ENCODE measurements at regions not wholly inside any gene's neighbourhood (a gene's known extent, or its start where the extent isn't known, plus 50 kb on each side); places are given as distances from the start of the nearest gene placed in this dataset.
"Not testable (repeated sequence)": the region's sequence is repeated elsewhere in the genome, so short reads cannot be mapped to it uniquely, and the experiment has no call there.

DNA sequence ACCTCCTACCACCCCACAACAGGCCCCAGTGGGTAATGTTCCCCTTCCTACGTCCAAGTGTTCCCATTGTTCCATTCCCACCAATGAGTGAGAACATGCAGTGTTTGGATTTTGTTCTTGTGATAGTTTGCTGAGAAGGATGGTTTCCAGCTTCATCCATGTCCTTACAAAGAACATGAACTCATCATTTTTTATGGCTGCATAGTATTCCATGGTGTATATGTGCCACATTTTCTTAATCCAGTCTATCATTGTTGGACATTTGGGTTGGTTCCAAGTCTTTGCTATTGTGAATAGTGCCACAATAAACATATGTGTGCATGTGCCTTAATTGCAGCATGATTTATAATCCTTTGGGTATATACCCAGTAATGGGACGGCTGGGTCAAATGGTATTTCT, 81.6 kb downstream of the P2RY10 start:
- H3K27me3 Mint-ChIP-seq (ENCODE audit: insufficient read depth, unreplicated experiment); H3K27ac Mint-ChIP-seq (ENCODE audit: low read depth, unreplicated experiment); CTCF ChIA-PET; POLR2A ChIA-PET; DNase-seq (ENCODE audit: unreplicated experiment); H3K4me1 Mint-ChIP-seq (ENCODE audit: insufficient read depth, unreplicated experiment); H3K4me3 Mint-ChIP-seq (ENCODE audit: unreplicated experiment); intact Hi-C loops (cut with micrococcal nuclease); BruUV-seq (replicated peaks); H3K36me3 Mint-ChIP-seq (ENCODE audit: insufficient read depth, unreplicated experiment): not testable (repeated sequence)
- H3K9me3 Mint-ChIP-seq (ENCODE audit: unreplicated experiment), result peaks cover 11% of the 10 kb centered on the region

DNA sequence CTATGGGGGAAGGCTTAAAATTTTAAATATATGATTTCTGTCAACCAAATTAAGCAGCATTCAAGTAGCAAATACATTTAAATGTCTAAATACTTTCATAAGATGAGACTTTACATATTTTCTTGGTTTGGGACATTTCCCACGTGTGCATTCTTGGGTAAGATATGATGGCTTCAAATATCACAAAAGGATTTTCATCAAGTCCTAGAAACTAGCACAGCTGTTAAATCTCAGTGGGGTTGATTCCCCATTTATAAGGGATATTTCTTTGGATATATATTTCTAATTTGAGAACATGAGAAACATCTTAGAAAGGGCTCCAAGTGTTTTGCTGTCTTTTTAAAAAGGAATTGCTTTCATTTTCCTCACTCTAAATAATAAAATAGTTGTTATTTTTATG, 90.2 kb downstream of the P2RY10 start:
- Mint-ChIP-seq H3K36me3 (ENCODE audit: insufficient read depth, unreplicated experiment) (no peaks in the 10 kb centered on the region), H3K9me3 (ENCODE audit: unreplicated experiment) (peaks cover 2% of the 10 kb centered on the region), H3K27me3 (ENCODE audit: insufficient read depth, unreplicated experiment) (no peaks in the 10 kb centered on the region), H3K27ac (ENCODE audit: low read depth, unreplicated experiment) (no peak overlapping the region), H3K4me3 (ENCODE audit: unreplicated experiment) (no peak overlapping the region), H3K4me1 (ENCODE audit: insufficient read depth, unreplicated experiment) (no peaks in the 10 kb centered on the region)
- ChIA-PET POLR2A (no interaction called here), CTCF (no interaction called here)
- intact Hi-C loops (cut with micrococcal nuclease), result no loop called here
- BruUV-seq (replicated peaks), result no TSS peak
- TF ChIP-seq, protein P1, sequence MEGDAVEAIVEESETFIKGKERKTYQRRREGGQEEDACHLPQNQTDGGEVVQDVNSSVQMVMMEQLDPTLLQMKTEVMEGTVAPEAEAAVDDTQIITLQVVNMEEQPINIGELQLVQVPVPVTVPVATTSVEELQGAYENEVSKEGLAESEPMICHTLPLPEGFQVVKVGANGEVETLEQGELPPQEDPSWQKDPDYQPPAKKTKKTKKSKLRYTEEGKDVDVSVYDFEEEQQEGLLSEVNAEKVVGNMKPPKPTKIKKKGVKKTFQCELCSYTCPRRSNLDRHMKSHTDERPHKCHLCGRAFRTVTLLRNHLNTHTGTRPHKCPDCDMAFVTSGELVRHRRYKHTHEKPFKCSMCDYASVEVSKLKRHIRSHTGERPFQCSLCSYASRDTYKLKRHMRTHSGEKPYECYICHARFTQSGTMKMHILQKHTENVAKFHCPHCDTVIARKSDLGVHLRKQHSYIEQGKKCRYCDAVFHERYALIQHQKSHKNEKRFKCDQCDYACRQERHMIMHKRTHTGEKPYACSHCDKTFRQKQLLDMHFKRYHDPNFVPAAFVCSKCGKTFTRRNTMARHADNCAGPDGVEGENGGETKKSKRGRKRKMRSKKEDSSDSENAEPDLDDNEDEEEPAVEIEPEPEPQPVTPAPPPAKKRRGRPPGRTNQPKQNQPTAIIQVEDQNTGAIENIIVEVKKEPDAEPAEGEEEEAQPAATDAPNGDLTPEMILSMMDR (IDR thresholded peaks at IDR 0.05; ENCODE audit: unreplicated experiment), result no peak
- DNase-seq (ENCODE audit: unreplicated experiment), result no peak

DNA sequence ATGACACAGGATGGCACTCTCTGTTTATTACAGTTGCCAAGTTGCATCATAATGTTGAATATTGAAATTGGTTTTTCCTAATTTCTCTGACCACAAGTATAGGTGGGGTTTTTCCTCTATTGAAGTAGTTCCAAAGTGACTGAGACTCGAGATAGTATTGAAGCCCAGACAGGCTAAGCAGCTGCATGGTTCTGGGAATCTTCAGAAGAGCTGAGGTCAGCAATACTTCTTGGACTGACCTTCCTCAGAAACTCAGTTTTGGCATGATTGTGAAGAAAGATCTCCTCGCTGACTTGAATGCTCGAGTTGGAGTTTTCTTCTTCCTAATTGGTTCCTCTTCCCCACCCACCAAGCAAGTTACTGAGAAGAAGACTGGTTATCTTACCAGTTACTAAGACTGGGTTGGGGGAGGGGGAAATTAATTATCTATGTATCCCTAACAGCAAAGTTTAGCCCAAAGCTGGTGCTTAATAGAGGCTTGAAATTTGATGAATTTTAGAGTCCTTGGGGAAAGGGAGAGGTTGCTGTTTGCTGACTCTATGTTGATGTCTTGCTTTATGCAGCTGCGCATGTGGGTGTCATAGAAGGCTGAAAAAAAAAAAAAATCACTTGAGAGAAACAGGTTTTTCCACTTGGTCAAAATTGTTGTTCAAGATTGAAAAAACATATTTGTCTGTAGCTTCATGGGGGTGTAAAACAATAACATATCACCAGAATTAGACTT, 91.1 kb downstream of the P2RY10 start:
- Mint-ChIP-seq H3K4me1 (ENCODE audit: insufficient read depth, unreplicated experiment) (no peaks in the 10 kb centered on the region), H3K4me3 (ENCODE audit: unreplicated experiment) (no peak overlapping the region), H3K36me3 (ENCODE audit: insufficient read depth, unreplicated experiment) (no peaks in the 10 kb centered on the region), H3K9me3 (ENCODE audit: unreplicated experiment) (peaks cover 6% of the 10 kb centered on the region), H3K27ac (ENCODE audit: low read depth, unreplicated experiment) (no peak overlapping the region), H3K27me3 (ENCODE audit: insufficient read depth, unreplicated experiment) (no peaks in the 10 kb centered on the region)
- TF ChIP-seq, protein P1 (IDR thresholded peaks at IDR 0.05; ENCODE audit: unreplicated experiment), result no peak
- CTCF ChIA-PET, result interaction anchor here (0.6 to 0.9 kb wide), 2 partner anchors 45 to 174 kb away, joined by 3 read pairs; no protein-coding TSS in a partner anchor
- BruUV-seq (replicated peaks), result no TSS peak
- POLR2A ChIA-PET, result no interaction called here
- DNase-seq (ENCODE audit: unreplicated experiment), result peak; percentile 0
- intact Hi-C loops (cut with micrococcal nuclease), result no loop called here

DNA sequence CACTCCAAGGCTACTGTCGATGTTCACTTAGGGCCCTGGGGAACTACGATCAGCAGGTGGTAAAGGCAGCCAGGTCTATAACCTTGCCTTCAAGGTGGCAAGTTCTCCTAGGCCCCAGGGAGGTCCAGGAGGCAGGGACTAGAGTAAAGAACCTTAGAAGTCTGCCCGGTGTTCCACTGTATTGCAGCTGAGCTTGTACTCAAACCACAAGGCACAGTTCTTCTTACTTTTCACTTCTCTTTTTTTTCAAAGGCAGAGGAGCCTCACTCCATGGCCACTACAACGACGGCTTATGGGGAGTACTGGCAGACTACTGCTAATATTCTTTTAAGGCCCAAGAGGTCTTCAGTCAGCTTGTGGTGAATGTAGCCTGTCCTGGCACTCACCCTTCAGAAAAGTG, 78.8 kb upstream of the GPR174 start:
- TF ChIP-seq, protein P1 (IDR thresholded peaks at IDR 0.05; ENCODE audit: unreplicated experiment), result no peak
- H3K4me1 Mint-ChIP-seq (ENCODE audit: insufficient read depth, unreplicated experiment), result no peaks in the 10 kb centered on the region
- no peaks in the 10 kb centered on the region for H3K36me3 Mint-ChIP-seq (ENCODE audit: insufficient read depth, unreplicated experiment)
- POLR2A ChIA-PET, result interaction anchor here (0.6 kb wide), 1 partner anchor 842 kb away, joined by 3 read pairs; no protein-coding TSS in a partner anchor
- BruUV-seq (replicated peaks), result no TSS peak
- H3K27ac Mint-ChIP-seq (ENCODE audit: low read depth, unreplicated experiment), result no peak overlapping the region
- no peak overlapping the region for H3K4me3 Mint-ChIP-seq (ENCODE audit: unreplicated experiment)
- H3K27me3 Mint-ChIP-seq (ENCODE audit: insufficient read depth, unreplicated experiment), result no peaks in the 10 kb centered on the region
- intact Hi-C loops (cut with micrococcal nuclease), result no loop called here
- H3K9me3 Mint-ChIP-seq (ENCODE audit: unreplicated experiment), result peaks cover 8% of the 10 kb centered on the region
- CTCF ChIA-PET, result no interaction called here
- no peak for DNase-seq (ENCODE audit: unreplicated experiment)

Measured in MCF 10A (cell line).